Cerebellar cortex (tissue), 1 donor: ENCODE measurements at regions not wholly inside any gene's neighbourhood (a gene's known extent, or its start where the extent isn't known, plus 50 kb on each side); places are given as distances from the start of the nearest gene placed in this dataset.
A peak's percentile ranks its signal among the peaks of the same experiment; 100 is the strongest.

Source experiments
- DNase-seq: peaks from one replicate; pipeline ENCODE4 v3.0.0-alpha.2; 2015; ENCODE audit warnings: low spot score

- peak; percentile 26 for DNase-seq
Observed at GRCh38 chr4:107164962-107165475, 128.9 kb upstream of the DKK2 start.

GRCh38 chr4:107156443-107156842 is 120.3 kb upstream of the DKK2 start:
- DNase-seq, result no peak

- no peak for DNase-seq
Observed at GRCh38 chr4:107155366-107155765, 119.3 kb upstream of the DKK2 start.

- no peak for DNase-seq
Observed at GRCh38 chr4:107153956-107154355, 117.8 kb upstream of the DKK2 start.

GRCh38 chr4:107153228-107153627 is 117.1 kb upstream of the DKK2 start:
- no peak for DNase-seq

GRCh38 chr4:107151173-107151572 is 115.1 kb upstream of the DKK2 start:
- DNase-seq, result no peak

GRCh38 chr4:107148904-107149303 is 112.8 kb upstream of the DKK2 start:
- no peak for DNase-seq

- no peak for DNase-seq
Observed at GRCh38 chr4:107147873-107148272, 111.8 kb upstream of the DKK2 start.

- DNase-seq, result no peak
Observed at GRCh38 chr4:107138433-107138832, 102.3 kb upstream of the DKK2 start.

- no peak for DNase-seq
Observed at GRCh38 chr4:107133965-107134653, 98.0 kb upstream of the DKK2 start.

- no peak for DNase-seq
Observed at GRCh38 chr4:107131295-107131694, 95.2 kb upstream of the DKK2 start.

- no peak for DNase-seq
Observed at GRCh38 chr4:107130157-107130556, 94.0 kb upstream of the DKK2 start.

GRCh38 chr4:107129611-107130010 is 93.5 kb upstream of the DKK2 start:
- no peak for DNase-seq

GRCh38 chr4:107129076-107129475 is 93.0 kb upstream of the DKK2 start:
- no peak for DNase-seq

GRCh38 chr4:107128116-107128515 is 92.0 kb upstream of the DKK2 start:
- DNase-seq, result no peak

GRCh38 chr4:107125496-107125895 is 89.4 kb upstream of the DKK2 start:
- DNase-seq, result no peak

GRCh38 chr4:107122736-107123135 is 86.6 kb upstream of the DKK2 start:
- no peak for DNase-seq

GRCh38 chr4:107120661-107121060 is 84.5 kb upstream of the DKK2 start:
- DNase-seq, result no peak

GRCh38 chr4:107117726-107118125 is 81.6 kb upstream of the DKK2 start:
- no peak for DNase-seq

GRCh38 chr4:107115185-107115847 is 79.2 kb upstream of the DKK2 start:
- peak; percentile 16 for DNase-seq

- DNase-seq, result no peak
Observed at GRCh38 chr4:107114059-107114458, 77.9 kb upstream of the DKK2 start.

GRCh38 chr4:107098401-107098800 is 62.3 kb upstream of the DKK2 start:
- no peak for DNase-seq

- no peak for DNase-seq
Observed at GRCh38 chr4:107094976-107095375, 58.9 kb upstream of the DKK2 start.

- no peak for DNase-seq
Observed at GRCh38 chr4:107094332-107094731, 58.2 kb upstream of the DKK2 start.
